HepG2 (cell line): ENCODE measurements at regions not wholly inside any gene's neighbourhood (a gene's known extent, or its start where the extent isn't known, plus 50 kb on each side); places are given as distances from the start of the nearest gene placed in this dataset.

Experiments
- ATAC-seq: fragments of 200-7000 bp; cut with Tn5 transposase; 3 replicates; pipeline ENCODE4 v1.9.1; 2020; ENCODE audit warnings: mild to moderate bottlenecking, moderate library complexity
- BruUV-seq: library from RNA; stranded (reverse); fragments of 400-500 nt; replicated peaks from 2 replicates; lab custom pipeline; 2021; lab: Mats Ljungman, UMichigan
- CTCF ChIA-PET: fragments of 300-600 bp; formaldehyde crosslinking; extraction: SDS; loops from one replicate; lab custom pipeline; 2021; ENCODE audit warnings: low total read pairs, inconsistent platforms, low intra/inter-chr PET ratio; lab: Yijun Ruan, JAX
- POLR2A ChIA-PET: fragments of 350-600 bp; sonication (Branson Sonifier 250); formaldehyde crosslinking; loops from one replicate; lab custom pipeline; 2020; ENCODE audit warnings: antibody characterized with exemption, inconsistent platforms; lab: Yijun Ruan, JAX
- DNase-seq: peaks from one replicate; pipeline ENCODE4 v3.0.0-alpha.2; 2015; ENCODE audit warnings: low spot score
- FAIRE-seq: peaks from 3 replicates; lab custom pipeline; 2011; peaks lifted over from hg19 to GRCh38; lab: Jason Lieb, UNC
- H2AFZ ChIP-seq: one replicate; pipeline ENCODE4 v1.6.1; 2011; ENCODE audit warnings: low read length, inconsistent platforms
- H3K27ac ChIP-seq: fragments of 300-600 bp; 3 replicates; pipeline ENCODE4 v1.8.0; 2011; ENCODE audit warnings: mixed run types, mild to moderate bottlenecking, mixed read lengths, low read length, inconsistent platforms; ENCODE audit not compliant: insufficient read depth; ENCODE audit errors: extremely low read length
- H3K27me3 ChIP-seq, 2 experiments: fragments of 200-600 bp in 1 of 2; 2 replicates in 1 of 2; 3 replicates in 1 of 2; pipeline versions ENCODE4 v1.6.0 to v1.8.0; 2011; ENCODE audit warnings: low read length in 2 of 2, mild to moderate bottlenecking in 2 of 2, moderate library complexity in 2 of 2, inconsistent platforms in 1 of 2; ENCODE audit not compliant: insufficient read depth in 2 of 2, control insufficient read depth in 1 of 2
- H3K36me3 ChIP-seq, 2 experiments: fragments of 200-600 bp in 1 of 2; replicated peaks in 1 of 2; 2 replicates in 1 of 2; 3 replicates in 1 of 2; pipeline versions ENCODE4 v1.5.1 to v1.8.0; 2011; ENCODE audit warnings: low read length in 2 of 2, inconsistent platforms in 1 of 2; ENCODE audit not compliant: insufficient read depth in 2 of 2, control insufficient read depth in 1 of 2
- H3K4me1 ChIP-seq: 2 replicates; pipeline ENCODE4 v1.5.1; 2012; ENCODE audit warnings: low read length, inconsistent platforms; ENCODE audit not compliant: insufficient read depth
- H3K4me2 ChIP-seq: 2 replicates; pipeline ENCODE4 v1.6.0; 2011; ENCODE audit warnings: low read depth, low read length, inconsistent platforms
- H3K4me3 ChIP-seq, 3 experiments: fragments of 200-600 bp in 1 of 3; sonication (generic), shearing (Covaris generic) in 1 of 3; replicated peaks in 1 of 3; 2 replicates each; pipeline ENCODE4 v1.5.1; 2011 to 2016; ENCODE audit warnings: low read length in 3 of 3, inconsistent platforms in 2 of 3, low read depth in 2 of 3, mild to moderate bottlenecking in 2 of 3, control low read depth in 1 of 3, mixed read lengths in 1 of 3; ENCODE audit not compliant: insufficient read depth in 1 of 3
- H3K79me2 ChIP-seq: one replicate; pipeline ENCODE4 v1.6.1; 2011; ENCODE audit warnings: low read length, inconsistent platforms; ENCODE audit not compliant: insufficient read depth
- H3K9ac ChIP-seq: 2 replicates; pipeline ENCODE4 v1.6.0; 2011; ENCODE audit warnings: mild to moderate bottlenecking, low read depth, low read length, inconsistent platforms; ENCODE audit not compliant: insufficient read depth
- H3K9me3 ChIP-seq: 2 replicates; pipeline ENCODE4 v1.5.1; 2012; ENCODE audit warnings: mild to moderate bottlenecking, low read length
- H4K20me1 ChIP-seq: 2 replicates; pipeline ENCODE4 v1.6.0; 2011; ENCODE audit warnings: inconsistent platforms, mild to moderate bottlenecking, low read length, moderate library complexity; ENCODE audit not compliant: insufficient read depth
- BHLHE40 ChIP-seq: IDR thresholded peaks from 2 replicates; pipeline ENCODE4 v1.6.1; 2011; ENCODE audit warnings: low read length, improper control_type of control experiment
- DDIT3 ChIP-seq: sonication (generic); formaldehyde crosslinking; IDR thresholded peaks from 2 replicates; pipeline ENCODE4 v1.4.0; 2020; ENCODE audit warnings: mild to moderate bottlenecking, missing genetic modification reagents
- GABPA ChIP-seq, 2 experiments: IDR thresholded peaks; 2 replicates each; pipeline ENCODE4 v1.6.1; 2011 to 2016; ENCODE audit warnings: low read depth in 2 of 2, low read length in 1 of 2, missing biosample characterization in 1 of 2, missing genetic modification characterization in 1 of 2
- GATAD2A ChIP-seq: IDR thresholded peaks from 2 replicates; pipeline ENCODE4 v1.6.1; 2016
- LCORL ChIP-seq, 2 experiments: fragments of 450-650 bp in 1 of 2; sonication (generic) in 1 of 2; formaldehyde crosslinking in 1 of 2; IDR thresholded peaks; 2 replicates each; pipeline versions ENCODE4 v1.5.0 to v1.6.1; 2017 to 2020; ENCODE audit warnings: antibody characterized with exemption in 1 of 2, missing genetic modification reagents in 1 of 2
- MAZ ChIP-seq, 2 experiments: sonication (generic) in 1 of 2; formaldehyde crosslinking in 1 of 2; IDR thresholded peaks; 2 replicates each; pipeline versions ENCODE4 v1.5.0 to v1.6.1; 2012 to 2020; ENCODE audit warnings: low read depth in 2 of 2, mild to moderate bottlenecking in 2 of 2, borderline replicate concordance in 1 of 2, improper control_type of control experiment in 1 of 2, low read length in 1 of 2, missing genetic modification reagents in 1 of 2, moderate library complexity in 1 of 2
- MNT ChIP-seq: fragments of 450-650 bp; IDR thresholded peaks from 2 replicates; pipeline ENCODE4 v1.6.1; 2016
- PLRG1 ChIP-seq: fragments of 450-650 bp; conservative IDR thresholded peaks from 2 replicates; pipeline ENCODE4 v1.6.1; 2016
- SCMH1 ChIP-seq: sonication (generic); formaldehyde crosslinking; IDR thresholded peaks from 2 replicates; pipeline ENCODE4 v1.9.0; 2021; ENCODE audit warnings: missing genetic modification reagents, mild to moderate bottlenecking, borderline replicate concordance
- SMARCC2 ChIP-seq: fragments of 450-650 bp; IDR thresholded peaks from 2 replicates; pipeline ENCODE4 v1.6.1; 2017; ENCODE audit warnings: antibody characterized with exemption, mild to moderate bottlenecking
- ZMYM3 ChIP-seq: sonication (generic); formaldehyde crosslinking; IDR thresholded peaks from 2 replicates; pipeline ENCODE4 v1.5.1; 2020; ENCODE audit warnings: mild to moderate bottlenecking, missing genetic modification reagents
- ZNF235 ChIP-seq: sonication (generic); formaldehyde crosslinking; IDR thresholded peaks from 2 replicates; pipeline ENCODE4 v1.8.1; 2023; ENCODE audit warnings: mild to moderate bottlenecking, missing genetic modification reagents, borderline replicate concordance
- ZNF558 ChIP-seq: sonication (generic); formaldehyde crosslinking; IDR thresholded peaks from 2 replicates; pipeline ENCODE4 v1.9.0; 2022; ENCODE audit warnings: mild to moderate bottlenecking, missing genetic modification reagents, borderline replicate concordance
- WGBS: methylation state at CpG from one replicate; pipeline ENCODE4 v1.1.6; 2017; ENCODE audit warnings: low lambda C conversion rate; 5-methylcytosine and 5-hydroxymethylcytosine counted together
- in situ Hi-C: cut with HindIII; loops from 2 replicates; pipeline ENCODE4 v1.10.0; 2017; ENCODE audit warnings: low pct_unique_long_range_greater_than_20kb; ENCODE audit not compliant: extremely low pct_ligation_motif_present
- intact Hi-C: fragments of 100-400 bp; cut with micrococcal nuclease; formaldehyde crosslinking; loops from one replicate; pipeline ENCODE4 v1.10.0; 2022; ENCODE audit not compliant: unreplicated experiment
- TF ChIP-seq, protein P1 (sequence below): sonication (generic); formaldehyde crosslinking; IDR thresholded peaks from 2 replicates; pipeline ENCODE4; 2020; ENCODE audit warnings: missing genetic modification reagents, mild to moderate bottlenecking, borderline replicate concordance

GRCh38 chr14:35993684-35993960 is 167.5 kb downstream of the BRMS1L start:
- Histone ChIP-seq H3K36me3 (no peaks in the 10 kb centered on the region), H3K9me3 (no peaks in the 10 kb centered on the region), H3K79me2 (no peaks in the 10 kb centered on the region), H2AFZ (no peak overlapping the region), H3K4me2 (no peak overlapping the region), H3K27ac (no peak overlapping the region), H4K20me1 (no peaks in the 10 kb centered on the region), H3K4me1 (no peaks in the 10 kb centered on the region), H3K27me3 (peaks cover 4 to 17% of the 10 kb centered on the region in 2 experiments; a peak in 4 of 5 replicates), H3K9ac (no peak overlapping the region), H3K4me3 (no peak overlapping the region)
- POLR2A ChIA-PET, result no interaction called here
- ATAC-seq (no peak), DNase-seq (no peak), FAIRE-seq (no peak)
- in situ Hi-C loops (no loop called here), intact Hi-C loops (no loop called here)
- CTCF ChIA-PET, result no interaction called here
- 23% methylated on average over 3 of the region's 3 CpGs for WGBS
- TF ChIP-seq GATAD2A (CRISPR knock-in tag) (no peak), SMARCC2 (no peak), MNT (no peak), BHLHE40 (no peak), MAZ (IDR thresholded peaks at IDR 0.05; ENCODE audit: borderline replicate concordance, low read depth, low read length) (no peak), MAZ (CRISPR knock-in tag; IDR thresholded peaks at IDR 0.05; ENCODE audit: low read depth) (no peak), SCMH1 (CRISPR knock-in tag) (no peak), ZNF558 (CRISPR knock-in tag) (no peak), PLRG1 (0 out of 2 replicates have a peak, but pooled peaks have one; percentile 62), GABPA (IDR thresholded peaks at IDR 0.05; ENCODE audit: low read depth, low read length) (no peak), GABPA (CRISPR knock-in tag; IDR thresholded peaks at IDR 0.05; ENCODE audit: low read depth) (no peak), ZNF235 (CRISPR knock-in tag) (no peak), DDIT3 (CRISPR knock-in tag) (no peak), ZMYM3 (no peak), LCORL (IDR thresholded peaks at IDR 0.05) (peak; percentile 25; the same call in 1 of the 2 replicates), LCORL (CRISPR knock-in tag; IDR thresholded peaks at IDR 0.05) (no peak)
- TF ChIP-seq, protein P1, sequence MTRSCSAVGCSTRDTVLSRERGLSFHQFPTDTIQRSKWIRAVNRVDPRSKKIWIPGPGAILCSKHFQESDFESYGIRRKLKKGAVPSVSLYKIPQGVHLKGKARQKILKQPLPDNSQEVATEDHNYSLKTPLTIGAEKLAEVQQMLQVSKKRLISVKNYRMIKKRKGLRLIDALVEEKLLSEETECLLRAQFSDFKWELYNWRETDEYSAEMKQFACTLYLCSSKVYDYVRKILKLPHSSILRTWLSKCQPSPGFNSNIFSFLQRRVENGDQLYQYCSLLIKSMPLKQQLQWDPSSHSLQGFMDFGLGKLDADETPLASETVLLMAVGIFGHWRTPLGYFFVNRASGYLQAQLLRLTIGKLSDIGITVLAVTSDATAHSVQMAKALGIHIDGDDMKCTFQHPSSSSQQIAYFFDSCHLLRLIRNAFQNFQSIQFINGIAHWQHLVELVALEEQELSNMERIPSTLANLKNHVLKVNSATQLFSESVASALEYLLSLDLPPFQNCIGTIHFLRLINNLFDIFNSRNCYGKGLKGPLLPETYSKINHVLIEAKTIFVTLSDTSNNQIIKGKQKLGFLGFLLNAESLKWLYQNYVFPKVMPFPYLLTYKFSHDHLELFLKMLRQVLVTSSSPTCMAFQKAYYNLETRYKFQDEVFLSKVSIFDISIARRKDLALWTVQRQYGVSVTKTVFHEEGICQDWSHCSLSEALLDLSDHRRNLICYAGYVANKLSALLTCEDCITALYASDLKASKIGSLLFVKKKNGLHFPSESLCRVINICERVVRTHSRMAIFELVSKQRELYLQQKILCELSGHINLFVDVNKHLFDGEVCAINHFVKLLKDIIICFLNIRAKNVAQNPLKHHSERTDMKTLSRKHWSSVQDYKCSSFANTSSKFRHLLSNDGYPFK, result no peak
- BruUV-seq, result no TSS peak
